Suprapubic skin (tissue), 4 donors: ENCODE measurements at regions not wholly inside any gene's neighbourhood (a gene's known extent, or its start where the extent isn't known, plus 50 kb on each side); places are given as distances from the start of the nearest gene placed in this dataset.

Source experiments
- DNase-seq, 2 donors: peaks; one replicate each; pipeline ENCODE4 v3.0.0-alpha.2; 2019; ENCODE audit warnings: low spot score in 2 of 2
- H3K27ac ChIP-seq: fragments of 200-600 bp; sonication (generic); one replicate; pipeline ENCODE4 v1.5.1; 2019
- H3K27me3 ChIP-seq: fragments of 200-600 bp; sonication (generic); one replicate; pipeline ENCODE4 v1.5.1; 2019
- H3K36me3 ChIP-seq: fragments of 200-600 bp; sonication (generic); one replicate; pipeline ENCODE4 v1.5.1; 2019
- H3K4me1 ChIP-seq: fragments of 200-600 bp; sonication (generic); one replicate; pipeline ENCODE4 v1.5.1; 2019
- H3K4me3 ChIP-seq: fragments of 200-600 bp; sonication (generic); one replicate; pipeline ENCODE4 v1.5.1; 2019; ENCODE audit warnings: mild to moderate bottlenecking
- H3K9me3 ChIP-seq: fragments of 200-600 bp; sonication (generic); one replicate; pipeline ENCODE4 v1.5.1; 2019
- EP300 ChIP-seq: sonication (generic); formaldehyde crosslinking; IDR thresholded peaks from one replicate; pipeline ENCODE4 v1.6.1; 2017; ENCODE audit warnings: antibody characterized with exemption
- POLR2A ChIP-seq, 2 donors: fragments of 450-650 bp; IDR thresholded peaks; one replicate each; pipeline ENCODE4 v1.6.1; 2017; ENCODE audit warnings: antibody characterized with exemption in 2 of 2, mild to moderate bottlenecking in 2 of 2, moderate library complexity in 2 of 2
- POLR2AphosphoS5 ChIP-seq, 3 donors: sonication (generic); formaldehyde crosslinking; IDR thresholded peaks; one replicate each; pipeline ENCODE4 v1.6.1; 2017; ENCODE audit warnings: antibody characterized with exemption in 3 of 3
- WGBS: methylation state at CpG from one replicate; pipeline ENCODE4 v1.1.5; 2018; 5-methylcytosine and 5-hydroxymethylcytosine counted together
- TF ChIP-seq, protein P1 (sequence below), 2 donors: fragments of 200-600 bp in 1 of 2; fragments of 450-650 bp in 1 of 2; sonication (generic) in 1 of 2; IDR thresholded peaks; one replicate each; pipeline ENCODE4 v1.5.1; 2016 to 2019; ENCODE audit warnings: antibody characterized with exemption in 2 of 2, mild to moderate bottlenecking in 1 of 2, moderate library complexity in 1 of 2

DNA sequence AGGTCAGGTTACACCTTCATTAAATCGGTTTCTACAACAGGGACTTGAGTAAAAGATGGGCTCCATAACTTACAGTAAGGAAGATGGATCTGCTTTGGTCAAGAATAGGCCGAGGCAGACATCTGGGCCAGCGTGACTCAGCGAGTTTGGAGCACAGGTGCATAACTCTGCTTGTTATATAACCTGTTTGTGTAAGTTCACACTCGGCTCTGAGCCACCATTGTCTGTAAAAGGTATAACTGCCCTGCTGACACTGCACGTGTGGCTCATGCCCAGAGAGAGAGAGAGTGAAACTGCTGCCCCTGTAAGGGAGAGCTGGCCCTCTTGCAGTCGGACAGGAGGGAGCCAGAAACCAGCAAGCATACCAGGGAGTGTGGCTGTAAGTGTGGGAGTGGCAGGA lies 737.9 kb upstream of the SLC35B3 start:
- Histone ChIP-seq H3K9me3 (no peaks in the 10 kb centered on the region), H3K36me3 (no peaks in the 10 kb centered on the region), H3K27ac (no peak overlapping the region), H3K4me3 (no peak overlapping the region), H3K27me3 (no peaks in the 10 kb centered on the region), H3K4me1 (no peaks in the 10 kb centered on the region)
- no peak for TF ChIP-seq POLR2AphosphoS5 (IDR thresholded peaks at IDR 0.05)
- TF ChIP-seq, protein P1, sequence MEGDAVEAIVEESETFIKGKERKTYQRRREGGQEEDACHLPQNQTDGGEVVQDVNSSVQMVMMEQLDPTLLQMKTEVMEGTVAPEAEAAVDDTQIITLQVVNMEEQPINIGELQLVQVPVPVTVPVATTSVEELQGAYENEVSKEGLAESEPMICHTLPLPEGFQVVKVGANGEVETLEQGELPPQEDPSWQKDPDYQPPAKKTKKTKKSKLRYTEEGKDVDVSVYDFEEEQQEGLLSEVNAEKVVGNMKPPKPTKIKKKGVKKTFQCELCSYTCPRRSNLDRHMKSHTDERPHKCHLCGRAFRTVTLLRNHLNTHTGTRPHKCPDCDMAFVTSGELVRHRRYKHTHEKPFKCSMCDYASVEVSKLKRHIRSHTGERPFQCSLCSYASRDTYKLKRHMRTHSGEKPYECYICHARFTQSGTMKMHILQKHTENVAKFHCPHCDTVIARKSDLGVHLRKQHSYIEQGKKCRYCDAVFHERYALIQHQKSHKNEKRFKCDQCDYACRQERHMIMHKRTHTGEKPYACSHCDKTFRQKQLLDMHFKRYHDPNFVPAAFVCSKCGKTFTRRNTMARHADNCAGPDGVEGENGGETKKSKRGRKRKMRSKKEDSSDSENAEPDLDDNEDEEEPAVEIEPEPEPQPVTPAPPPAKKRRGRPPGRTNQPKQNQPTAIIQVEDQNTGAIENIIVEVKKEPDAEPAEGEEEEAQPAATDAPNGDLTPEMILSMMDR (IDR thresholded peaks at IDR 0.05): no peak
- TF ChIP-seq POLR2A (IDR thresholded peaks at IDR 0.05): no peak
- no peak for TF ChIP-seq EP300
- no peak for DNase-seq
- 91% methylated on average over 7 of the region's 7 CpGs for WGBS

- no peaks in the 10 kb centered on the region for H3K27me3 ChIP-seq
- WGBS: 100% methylated on average over 1 of the region's 1 CpG
- TF ChIP-seq POLR2A (IDR thresholded peaks at IDR 0.05) (no peak), EP300 (no peak), POLR2AphosphoS5 (IDR thresholded peaks at IDR 0.05) (no peak)
- TF ChIP-seq, protein P1 (IDR thresholded peaks at IDR 0.05): no peak
- no peak overlapping the region for H3K27ac ChIP-seq
- no peaks in the 10 kb centered on the region for H3K9me3 ChIP-seq
- H3K4me3 ChIP-seq: no peak overlapping the region
- H3K4me1 ChIP-seq: no peaks in the 10 kb centered on the region
- DNase-seq: no peak
- H3K36me3 ChIP-seq: no peaks in the 10 kb centered on the region
Observed at GRCh38 chr6:9172096-9172495, 736.8 kb upstream of the SLC35B3 start.

DNA sequence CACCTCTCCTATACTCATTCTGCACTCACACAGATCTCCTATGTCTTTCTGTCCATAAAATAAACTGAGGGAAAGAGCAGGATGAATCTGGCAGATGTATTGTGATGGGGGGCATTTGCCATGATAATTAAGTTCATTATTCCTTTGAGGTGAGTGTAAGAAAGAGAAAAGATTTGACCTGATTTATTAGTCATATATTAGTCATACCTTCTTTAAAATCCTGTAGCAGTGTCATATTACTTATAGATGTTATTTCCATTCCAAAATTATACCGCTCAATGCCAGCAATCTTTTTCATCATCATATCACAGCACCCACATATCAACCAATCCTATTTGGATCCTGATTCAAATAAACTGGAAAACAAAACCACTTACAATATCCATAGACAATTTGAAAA lies 733.3 kb upstream of the SLC35B3 start:
- Histone ChIP-seq H3K4me3 (no peak overlapping the region), H3K27me3 (no peaks in the 10 kb centered on the region), H3K27ac (no peak overlapping the region), H3K9me3 (no peaks in the 10 kb centered on the region), H3K36me3 (no peaks in the 10 kb centered on the region), H3K4me1 (no peaks in the 10 kb centered on the region)
- no peak for DNase-seq
- no peak for TF ChIP-seq POLR2AphosphoS5 (IDR thresholded peaks at IDR 0.05)
- TF ChIP-seq, protein P1 (IDR thresholded peaks at IDR 0.05): no peak
- no peak for TF ChIP-seq EP300
- no peak for TF ChIP-seq POLR2A (IDR thresholded peaks at IDR 0.05)
- WGBS: 67% methylated on average over 1 of the region's 1 CpG

- no peak for DNase-seq
- TF ChIP-seq EP300: no peak
- no peak for TF ChIP-seq POLR2A (IDR thresholded peaks at IDR 0.05)
- TF ChIP-seq, protein P1 (IDR thresholded peaks at IDR 0.05): no peak
- TF ChIP-seq POLR2AphosphoS5 (IDR thresholded peaks at IDR 0.05): no peak
- no peaks in the 10 kb centered on the region for H3K4me1 ChIP-seq
- H3K9me3 ChIP-seq: no peaks in the 10 kb centered on the region
- no peaks in the 10 kb centered on the region for H3K36me3 ChIP-seq
- no peaks in the 10 kb centered on the region for H3K27me3 ChIP-seq
- no peak overlapping the region for H3K4me3 ChIP-seq
- no peak overlapping the region for H3K27ac ChIP-seq
Observed at GRCh38 chr6:9161731-9162130, 726.4 kb upstream of the SLC35B3 start.

- TF ChIP-seq, protein P1 (IDR thresholded peaks at IDR 0.05): no peak
- TF ChIP-seq POLR2AphosphoS5 (IDR thresholded peaks at IDR 0.05) (no peak), POLR2A (IDR thresholded peaks at IDR 0.05) (no peak)
Observed at GRCh38 chr6:9159051-9159450, 723.7 kb upstream of the SLC35B3 start.

More at GRCh38 chr6:9159051-9159450, 723.7 kb upstream of the SLC35B3 start:
- Histone ChIP-seq H3K9me3 (no peaks in the 10 kb centered on the region), H3K27me3 (no peaks in the 10 kb centered on the region), H3K36me3 (no peaks in the 10 kb centered on the region), H3K4me1 (no peaks in the 10 kb centered on the region), H3K27ac (no peak overlapping the region), H3K4me3 (no peak overlapping the region)
- no peak for DNase-seq
- 69% methylated on average over 3 of the region's 3 CpGs for WGBS
